HEK293T (cell line): ENCODE measurements at regions not wholly inside any gene's neighbourhood (a gene's known extent, or its start where the extent isn't known, plus 50 kb on each side); places are given as distances from the start of the nearest gene placed in this dataset.

Experiments used
- ARNT ChIP-seq: fragments of 450-650 bp; IDR thresholded peaks from 2 replicates; pipeline ENCODE4 v1.6.1; 2017; ENCODE audit warnings: mild to moderate bottlenecking
- BHLHE40 ChIP-seq: fragments of 450-650 bp; IDR thresholded peaks from 2 replicates; pipeline ENCODE4 v1.6.1; 2016; ENCODE audit warnings: mild to moderate bottlenecking, moderate library complexity, borderline replicate concordance
- CTBP1 ChIP-seq: fragments of 450-650 bp; IDR thresholded peaks from 2 replicates; pipeline ENCODE4 v1.6.1; 2016; ENCODE audit warnings: borderline replicate concordance
- FOXM1 ChIP-seq: fragments of 450-650 bp; IDR thresholded peaks from 2 replicates; pipeline ENCODE4 v1.6.1; 2017; ENCODE audit warnings: mild to moderate bottlenecking, borderline replicate concordance
- HDGF ChIP-seq: fragments of 450-650 bp; IDR thresholded peaks from 2 replicates; pipeline ENCODE4 v1.6.1; 2017; ENCODE audit warnings: antibody characterized with exemption, borderline replicate concordance
- LEF1 ChIP-seq: fragments of 450-650 bp; IDR thresholded peaks from 2 replicates; pipeline ENCODE4 v1.6.1; 2017; ENCODE audit warnings: mild to moderate bottlenecking, borderline replicate concordance
- PKNOX1 ChIP-seq: fragments of 450-650 bp; IDR thresholded peaks from 2 replicates; pipeline ENCODE4 v1.6.1; 2016
- ZNF384 ChIP-seq: fragments of 450-650 bp; IDR thresholded peaks from 2 replicates; pipeline ENCODE4 v1.6.1; 2016

DNA sequence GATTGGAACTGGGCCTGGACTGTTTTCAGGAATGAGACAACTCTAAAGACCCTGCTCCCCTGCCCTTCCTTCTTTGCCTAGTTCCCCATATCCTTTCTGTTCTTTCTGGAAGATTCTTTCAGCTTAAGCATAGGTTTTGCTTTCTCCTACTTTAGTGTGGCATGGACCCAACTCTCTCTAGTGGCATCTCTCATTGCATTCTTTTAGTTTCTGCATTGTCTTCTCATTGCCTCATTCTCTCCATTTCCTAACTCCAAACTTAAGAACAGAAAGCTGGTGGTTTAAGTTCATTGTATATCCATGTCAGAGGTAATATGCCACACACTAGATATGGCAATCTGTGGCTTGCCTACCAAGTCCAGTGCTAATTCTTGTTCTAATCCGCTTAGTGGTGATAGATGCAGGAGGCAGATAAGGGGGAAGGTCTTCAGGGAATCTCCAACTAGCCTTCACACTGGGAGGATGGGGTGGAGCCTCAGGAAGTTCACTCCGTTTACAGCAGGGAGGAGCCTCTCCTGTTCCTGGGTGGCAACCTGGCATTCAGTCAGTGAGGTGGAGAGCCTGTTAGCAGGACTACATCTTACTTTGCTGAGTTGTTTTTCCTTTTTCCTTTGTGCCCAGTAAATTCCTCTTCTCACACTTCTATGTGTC lies 165.1 kb upstream of the LMNTD1 start:
- TF ChIP-seq CTBP1 (no peak), ARNT (no peak), ZNF384 (no peak), HDGF (no peak), FOXM1 (no peak), PKNOX1 (no peak), BHLHE40 (no peak), LEF1 (no peak)
